ENCODE measurements at regions not wholly inside any gene's neighbourhood (a gene's known extent, or its start where the extent isn't known, plus 50 kb on each side); places are given as distances from the start of the nearest gene placed in this dataset.

DNA sequence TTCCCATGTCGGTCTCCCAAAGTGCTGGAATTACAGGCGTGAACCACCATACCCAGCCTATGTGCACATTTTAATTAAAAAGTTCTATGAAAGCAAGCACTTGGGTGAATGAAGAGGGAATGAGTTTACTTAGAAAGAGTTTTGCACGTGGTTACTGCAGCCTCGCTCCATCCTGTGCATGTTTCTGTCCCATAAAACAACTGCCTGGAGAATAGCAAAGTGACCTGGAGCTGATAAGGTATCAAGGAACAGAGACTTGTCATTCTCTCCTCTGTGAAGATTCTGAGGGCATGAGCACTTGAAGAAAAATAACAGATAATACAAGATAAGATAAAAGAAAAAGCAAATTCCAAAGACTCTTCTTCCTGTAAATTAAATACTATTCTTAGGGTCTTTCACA, 112.2 kb upstream of the JCAD start (continued):
- TF ChIP-seq ZNF423 (CRISPR knock-in tag; IDR thresholded peaks at IDR 0.05), result no peak
- TF ChIP-seq, protein P1, sequence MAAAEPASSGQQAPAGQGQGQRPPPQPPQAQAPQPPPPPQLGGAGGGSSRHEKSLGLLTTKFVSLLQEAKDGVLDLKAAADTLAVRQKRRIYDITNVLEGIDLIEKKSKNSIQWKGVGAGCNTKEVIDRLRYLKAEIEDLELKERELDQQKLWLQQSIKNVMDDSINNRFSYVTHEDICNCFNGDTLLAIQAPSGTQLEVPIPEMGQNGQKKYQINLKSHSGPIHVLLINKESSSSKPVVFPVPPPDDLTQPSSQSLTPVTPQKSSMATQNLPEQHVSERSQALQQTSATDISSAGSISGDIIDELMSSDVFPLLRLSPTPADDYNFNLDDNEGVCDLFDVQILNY (CRISPR knock-in tag; IDR thresholded peaks at IDR 0.05), result no peak
- no peak for TF ChIP-seq TEAD4 (CRISPR knock-in tag; IDR thresholded peaks at IDR 0.05)
- no peak for TF ChIP-seq SP1 (CRISPR knock-in tag; conservative IDR thresholded peaks at IDR 0.05)
- TF ChIP-seq NFATC4 (CRISPR knock-in tag; IDR thresholded peaks at IDR 0.05), result no peak
- TF ChIP-seq, protein P2, sequence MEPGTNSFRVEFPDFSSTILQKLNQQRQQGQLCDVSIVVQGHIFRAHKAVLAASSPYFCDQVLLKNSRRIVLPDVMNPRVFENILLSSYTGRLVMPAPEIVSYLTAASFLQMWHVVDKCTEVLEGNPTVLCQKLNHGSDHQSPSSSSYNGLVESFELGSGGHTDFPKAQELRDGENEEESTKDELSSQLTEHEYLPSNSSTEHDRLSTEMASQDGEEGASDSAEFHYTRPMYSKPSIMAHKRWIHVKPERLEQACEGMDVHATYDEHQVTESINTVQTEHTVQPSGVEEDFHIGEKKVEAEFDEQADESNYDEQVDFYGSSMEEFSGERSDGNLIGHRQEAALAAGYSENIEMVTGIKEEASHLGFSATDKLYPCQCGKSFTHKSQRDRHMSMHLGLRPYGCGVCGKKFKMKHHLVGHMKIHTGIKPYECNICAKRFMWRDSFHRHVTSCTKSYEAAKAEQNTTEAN (CRISPR knock-in tag; IDR thresholded peaks at IDR 0.05), result no peak

DNA sequence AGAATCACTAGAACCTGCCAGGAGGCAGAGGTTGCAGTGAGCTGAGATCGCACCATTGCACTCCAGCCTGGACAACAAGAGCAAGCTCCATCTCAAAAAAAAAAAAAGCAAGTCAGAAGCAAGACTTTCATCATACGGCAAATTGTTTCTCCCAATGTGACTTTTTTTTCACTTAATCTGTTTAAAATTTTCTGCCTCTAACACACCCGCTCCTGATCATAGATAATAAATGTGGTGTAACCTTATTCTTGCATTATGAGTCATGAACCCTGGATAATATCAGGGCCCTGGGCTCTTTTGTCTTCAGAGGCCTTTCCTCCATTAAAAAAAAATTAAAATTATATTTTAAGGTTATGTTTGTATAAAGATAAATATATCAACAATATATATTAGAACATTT, 111.4 kb upstream of the JCAD start:
- Mint-ChIP-seq H3K9me3 (peaks cover 12% of the 10 kb centered on the region), H3K36me3 (peaks cover 3% of the 10 kb centered on the region; the same call in 1 of the 2 replicates), H3K4me3 (no peak overlapping the region), H3K27ac (no peak overlapping the region), H3K4me1 (no peaks in the 10 kb centered on the region), H3K27me3 (ENCODE audit: low read depth) (no peaks in the 10 kb centered on the region; the same call in 1 of the 2 replicates)
- TF ChIP-seq FOXJ3 (CRISPR knock-in tag; IDR thresholded peaks at IDR 0.05; ENCODE audit: borderline replicate concordance) (no peak), KAT7 (CRISPR knock-in tag; IDR thresholded peaks at IDR 0.05; ENCODE audit: borderline replicate concordance) (no peak), NFYB (CRISPR knock-in tag; conservative IDR thresholded peaks at IDR 0.05; ENCODE audit: low read depth) (no peak)
- TF ChIP-seq, protein P3, sequence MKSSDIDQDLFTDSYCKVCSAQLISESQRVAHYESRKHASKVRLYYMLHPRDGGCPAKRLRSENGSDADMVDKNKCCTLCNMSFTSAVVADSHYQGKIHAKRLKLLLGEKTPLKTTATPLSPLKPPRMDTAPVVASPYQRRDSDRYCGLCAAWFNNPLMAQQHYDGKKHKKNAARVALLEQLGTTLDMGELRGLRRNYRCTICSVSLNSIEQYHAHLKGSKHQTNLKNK (CRISPR knock-in tag; IDR thresholded peaks at IDR 0.05), result no peak
- TF ChIP-seq, protein P4, sequence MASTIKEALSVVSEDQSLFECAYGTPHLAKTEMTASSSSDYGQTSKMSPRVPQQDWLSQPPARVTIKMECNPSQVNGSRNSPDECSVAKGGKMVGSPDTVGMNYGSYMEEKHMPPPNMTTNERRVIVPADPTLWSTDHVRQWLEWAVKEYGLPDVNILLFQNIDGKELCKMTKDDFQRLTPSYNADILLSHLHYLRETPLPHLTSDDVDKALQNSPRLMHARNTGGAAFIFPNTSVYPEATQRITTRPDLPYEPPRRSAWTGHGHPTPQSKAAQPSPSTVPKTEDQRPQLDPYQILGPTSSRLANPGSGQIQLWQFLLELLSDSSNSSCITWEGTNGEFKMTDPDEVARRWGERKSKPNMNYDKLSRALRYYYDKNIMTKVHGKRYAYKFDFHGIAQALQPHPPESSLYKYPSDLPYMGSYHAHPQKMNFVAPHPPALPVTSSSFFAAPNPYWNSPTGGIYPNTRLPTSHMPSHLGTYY (CRISPR knock-in tag; IDR thresholded peaks at IDR 0.05), result no peak
- TF ChIP-seq, protein P5, sequence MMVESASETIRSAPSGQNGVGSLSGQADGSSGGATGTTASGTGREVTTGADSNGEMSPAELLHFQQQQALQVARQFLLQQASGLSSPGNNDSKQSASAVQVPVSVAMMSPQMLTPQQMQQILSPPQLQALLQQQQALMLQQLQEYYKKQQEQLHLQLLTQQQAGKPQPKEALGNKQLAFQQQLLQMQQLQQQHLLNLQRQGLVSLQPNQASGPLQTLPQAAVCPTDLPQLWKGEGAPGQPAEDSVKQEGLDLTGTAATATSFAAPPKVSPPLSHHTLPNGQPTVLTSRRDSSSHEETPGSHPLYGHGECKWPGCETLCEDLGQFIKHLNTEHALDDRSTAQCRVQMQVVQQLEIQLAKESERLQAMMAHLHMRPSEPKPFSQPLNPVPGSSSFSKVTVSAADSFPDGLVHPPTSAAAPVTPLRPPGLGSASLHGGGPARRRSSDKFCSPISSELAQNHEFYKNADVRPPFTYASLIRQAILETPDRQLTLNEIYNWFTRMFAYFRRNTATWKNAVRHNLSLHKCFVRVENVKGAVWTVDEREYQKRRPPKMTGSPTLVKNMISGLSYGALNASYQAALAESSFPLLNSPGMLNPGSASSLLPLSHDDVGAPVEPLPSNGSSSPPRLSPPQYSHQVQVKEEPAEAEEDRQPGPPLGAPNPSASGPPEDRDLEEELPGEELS (CRISPR knock-in tag; IDR thresholded peaks at IDR 0.05), result no peak
- ATAC-seq (no peak), DNase-seq (ENCODE audit: low spot score) (no peak)
- POLR2A ChIA-PET, result no interaction called here
- CTCF ChIA-PET, result no interaction called here

DNA sequence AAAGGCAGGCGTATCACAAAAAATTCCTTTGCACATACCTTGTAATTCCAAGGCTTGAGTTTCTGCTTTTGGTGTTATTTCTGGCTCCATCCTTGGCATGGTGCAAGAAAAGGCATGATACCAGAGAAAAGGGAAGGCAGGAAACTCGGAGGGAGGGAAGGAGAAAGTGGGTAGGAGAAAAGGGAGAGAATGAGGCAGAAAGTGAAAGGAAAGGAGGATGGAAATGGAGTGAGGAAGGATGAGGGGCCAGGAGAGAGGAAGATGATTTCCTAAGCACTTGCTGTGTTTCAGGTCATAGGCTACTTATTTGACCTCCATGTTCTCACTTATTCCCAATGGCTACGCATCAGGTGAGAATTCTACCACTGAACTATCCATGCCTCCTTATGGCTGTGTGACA, 110.8 kb upstream of the JCAD start:
- DNase-seq (ENCODE audit: low spot score), result no peak
- Mint-ChIP-seq H3K4me1 (no peaks in the 10 kb centered on the region), H3K27ac (no peak overlapping the region), H3K36me3 (peaks cover 3% of the 10 kb centered on the region; the same call in 1 of the 2 replicates), H3K9me3 (peaks cover 18% of the 10 kb centered on the region), H3K4me3 (no peak overlapping the region), H3K27me3 (ENCODE audit: low read depth) (no peaks in the 10 kb centered on the region; the same call in 1 of the 2 replicates)
- TF ChIP-seq, protein P6, sequence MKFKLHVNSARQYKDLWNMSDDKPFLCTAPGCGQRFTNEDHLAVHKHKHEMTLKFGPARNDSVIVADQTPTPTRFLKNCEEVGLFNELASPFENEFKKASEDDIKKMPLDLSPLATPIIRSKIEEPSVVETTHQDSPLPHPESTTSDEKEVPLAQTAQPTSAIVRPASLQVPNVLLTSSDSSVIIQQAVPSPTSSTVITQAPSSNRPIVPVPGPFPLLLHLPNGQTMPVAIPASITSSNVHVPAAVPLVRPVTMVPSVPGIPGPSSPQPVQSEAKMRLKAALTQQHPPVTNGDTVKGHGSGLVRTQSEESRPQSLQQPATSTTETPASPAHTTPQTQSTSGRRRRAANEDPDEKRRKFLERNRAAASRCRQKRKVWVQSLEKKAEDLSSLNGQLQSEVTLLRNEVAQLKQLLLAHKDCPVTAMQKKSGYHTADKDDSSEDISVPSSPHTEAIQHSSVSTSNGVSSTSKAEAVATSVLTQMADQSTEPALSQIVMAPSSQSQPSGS (CRISPR knock-in tag; IDR thresholded peaks at IDR 0.05; ENCODE audit: borderline replicate concordance, low read depth), result no peak
- no peak for TF ChIP-seq ZNF671 (CRISPR knock-in tag; IDR thresholded peaks at IDR 0.05)
- TF ChIP-seq ZBTB21 (CRISPR knock-in tag; IDR thresholded peaks at IDR 0.05; ENCODE audit: borderline replicate concordance), result no peak
- TF ChIP-seq, protein P7, sequence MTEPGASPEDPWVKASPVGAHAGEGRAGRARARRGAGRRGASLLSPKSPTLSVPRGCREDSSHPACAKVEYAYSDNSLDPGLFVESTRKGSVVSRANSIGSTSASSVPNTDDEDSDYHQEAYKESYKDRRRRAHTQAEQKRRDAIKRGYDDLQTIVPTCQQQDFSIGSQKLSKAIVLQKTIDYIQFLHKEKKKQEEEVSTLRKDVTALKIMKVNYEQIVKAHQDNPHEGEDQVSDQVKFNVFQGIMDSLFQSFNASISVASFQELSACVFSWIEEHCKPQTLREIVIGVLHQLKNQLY (CRISPR knock-in tag; IDR thresholded peaks at IDR 0.05), result no peak
- no peak for TF ChIP-seq PRRX2 (CRISPR knock-in tag; IDR thresholded peaks at IDR 0.05)
- TF ChIP-seq, protein P8, sequence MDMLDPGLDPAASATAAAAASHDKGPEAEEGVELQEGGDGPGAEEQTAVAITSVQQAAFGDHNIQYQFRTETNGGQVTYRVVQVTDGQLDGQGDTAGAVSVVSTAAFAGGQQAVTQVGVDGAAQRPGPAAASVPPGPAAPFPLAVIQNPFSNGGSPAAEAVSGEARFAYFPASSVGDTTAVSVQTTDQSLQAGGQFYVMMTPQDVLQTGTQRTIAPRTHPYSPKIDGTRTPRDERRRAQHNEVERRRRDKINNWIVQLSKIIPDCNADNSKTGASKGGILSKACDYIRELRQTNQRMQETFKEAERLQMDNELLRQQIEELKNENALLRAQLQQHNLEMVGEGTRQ (CRISPR knock-in tag; IDR thresholded peaks at IDR 0.05), result no peak
- TF ChIP-seq, protein P9, sequence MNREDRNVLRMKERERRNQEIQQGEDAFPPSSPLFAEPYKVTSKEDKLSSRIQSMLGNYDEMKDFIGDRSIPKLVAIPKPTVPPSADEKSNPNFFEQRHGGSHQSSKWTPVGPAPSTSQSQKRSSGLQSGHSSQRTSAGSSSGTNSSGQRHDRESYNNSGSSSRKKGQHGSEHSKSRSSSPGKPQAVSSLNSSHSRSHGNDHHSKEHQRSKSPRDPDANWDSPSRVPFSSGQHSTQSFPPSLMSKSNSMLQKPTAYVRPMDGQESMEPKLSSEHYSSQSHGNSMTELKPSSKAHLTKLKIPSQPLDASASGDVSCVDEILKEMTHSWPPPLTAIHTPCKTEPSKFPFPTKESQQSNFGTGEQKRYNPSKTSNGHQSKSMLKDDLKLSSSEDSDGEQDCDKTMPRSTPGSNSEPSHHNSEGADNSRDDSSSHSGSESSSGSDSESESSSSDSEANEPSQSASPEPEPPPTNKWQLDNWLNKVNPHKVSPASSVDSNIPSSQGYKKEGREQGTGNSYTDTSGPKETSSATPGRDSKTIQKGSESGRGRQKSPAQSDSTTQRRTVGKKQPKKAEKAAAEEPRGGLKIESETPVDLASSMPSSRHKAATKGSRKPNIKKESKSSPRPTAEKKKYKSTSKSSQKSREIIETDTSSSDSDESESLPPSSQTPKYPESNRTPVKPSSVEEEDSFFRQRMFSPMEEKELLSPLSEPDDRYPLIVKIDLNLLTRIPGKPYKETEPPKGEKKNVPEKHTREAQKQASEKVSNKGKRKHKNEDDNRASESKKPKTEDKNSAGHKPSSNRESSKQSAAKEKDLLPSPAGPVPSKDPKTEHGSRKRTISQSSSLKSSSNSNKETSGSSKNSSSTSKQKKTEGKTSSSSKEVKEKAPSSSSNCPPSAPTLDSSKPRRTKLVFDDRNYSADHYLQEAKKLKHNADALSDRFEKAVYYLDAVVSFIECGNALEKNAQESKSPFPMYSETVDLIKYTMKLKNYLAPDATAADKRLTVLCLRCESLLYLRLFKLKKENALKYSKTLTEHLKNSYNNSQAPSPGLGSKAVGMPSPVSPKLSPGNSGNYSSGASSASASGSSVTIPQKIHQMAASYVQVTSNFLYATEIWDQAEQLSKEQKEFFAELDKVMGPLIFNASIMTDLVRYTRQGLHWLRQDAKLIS (CRISPR knock-in tag; IDR thresholded peaks at IDR 0.05; ENCODE audit: borderline replicate concordance), result no peak
- no peak for TF ChIP-seq GRHL2 (CRISPR knock-in tag; IDR thresholded peaks at IDR 0.05; ENCODE audit: insufficient replicate concordance, severe bottlenecking)
- no peak for TF ChIP-seq CREM (CRISPR knock-in tag; IDR thresholded peaks at IDR 0.05)
- CTCF ChIA-PET, result no interaction called here
- POLR2A ChIA-PET, result no interaction called here
- ATAC-seq, result no peak
